ENCODE measurements at regions not wholly inside any gene's neighbourhood (a gene's known extent, or its start where the extent isn't known, plus 50 kb on each side); places are given as distances from the start of the nearest gene placed in this dataset.

DNA sequence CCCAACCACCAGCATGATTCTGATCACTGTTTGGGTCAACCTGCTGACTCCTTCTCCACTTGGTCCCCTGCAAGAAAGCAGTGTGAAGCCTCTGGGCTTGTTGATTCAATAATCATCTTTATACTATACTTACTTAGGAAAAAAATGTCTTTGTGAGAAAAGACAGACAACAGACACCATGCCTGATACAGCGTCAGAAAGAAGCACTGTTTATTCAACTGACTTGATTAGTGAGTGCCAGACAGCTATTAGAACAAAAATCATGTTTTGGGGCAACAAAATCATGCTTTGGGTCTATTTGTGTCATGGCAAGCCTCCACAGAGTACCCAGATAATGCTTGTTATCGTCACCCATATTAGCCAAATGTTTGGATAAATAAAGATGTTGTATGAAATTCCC lies 58.7 kb upstream of the ATL2 start:
- TF ChIP-seq, protein P1, sequence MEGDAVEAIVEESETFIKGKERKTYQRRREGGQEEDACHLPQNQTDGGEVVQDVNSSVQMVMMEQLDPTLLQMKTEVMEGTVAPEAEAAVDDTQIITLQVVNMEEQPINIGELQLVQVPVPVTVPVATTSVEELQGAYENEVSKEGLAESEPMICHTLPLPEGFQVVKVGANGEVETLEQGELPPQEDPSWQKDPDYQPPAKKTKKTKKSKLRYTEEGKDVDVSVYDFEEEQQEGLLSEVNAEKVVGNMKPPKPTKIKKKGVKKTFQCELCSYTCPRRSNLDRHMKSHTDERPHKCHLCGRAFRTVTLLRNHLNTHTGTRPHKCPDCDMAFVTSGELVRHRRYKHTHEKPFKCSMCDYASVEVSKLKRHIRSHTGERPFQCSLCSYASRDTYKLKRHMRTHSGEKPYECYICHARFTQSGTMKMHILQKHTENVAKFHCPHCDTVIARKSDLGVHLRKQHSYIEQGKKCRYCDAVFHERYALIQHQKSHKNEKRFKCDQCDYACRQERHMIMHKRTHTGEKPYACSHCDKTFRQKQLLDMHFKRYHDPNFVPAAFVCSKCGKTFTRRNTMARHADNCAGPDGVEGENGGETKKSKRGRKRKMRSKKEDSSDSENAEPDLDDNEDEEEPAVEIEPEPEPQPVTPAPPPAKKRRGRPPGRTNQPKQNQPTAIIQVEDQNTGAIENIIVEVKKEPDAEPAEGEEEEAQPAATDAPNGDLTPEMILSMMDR (IDR thresholded peaks at IDR 0.05; ENCODE audit: insufficient read depth, low read length, missing control alignments) = no peak
- POLR2A ChIA-PET = no interaction called here
- CTCF ChIA-PET = no interaction called here
- H3K4me3 ChIP-seq (ENCODE audit: low read depth, low read length) = no peak overlapping the region
- DNase-seq (ENCODE audit: low read depth, low spot score) = no peak

DNA sequence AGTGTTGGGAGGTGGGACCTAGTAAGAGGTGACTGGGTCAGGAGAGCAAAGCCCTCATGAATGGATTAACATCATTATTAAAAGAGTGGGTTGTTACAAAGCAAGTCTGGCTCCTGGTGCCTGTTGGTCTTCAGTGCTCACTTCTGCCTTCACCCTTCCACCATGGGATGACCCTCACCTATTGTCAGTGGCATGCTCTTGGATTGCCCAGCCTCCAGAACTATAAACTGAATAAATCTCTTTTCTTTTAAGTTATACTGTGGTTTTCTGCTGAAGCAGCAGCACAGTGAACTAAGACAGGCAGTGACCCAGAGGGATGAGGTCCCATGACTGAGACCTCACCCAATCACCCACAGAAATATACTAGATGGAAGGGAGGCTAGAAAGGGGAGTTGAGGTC lies 57.5 kb upstream of the ATL2 start:
- DNase-seq (ENCODE audit: low read depth, low spot score) = no peak
- ChIA-PET CTCF (no interaction called here), POLR2A (no interaction called here)
- TF ChIP-seq, protein P1 (IDR thresholded peaks at IDR 0.05; ENCODE audit: insufficient read depth, low read length, missing control alignments) = no peak
- no peak overlapping the region for H3K4me3 ChIP-seq (ENCODE audit: low read depth, low read length)

DNA sequence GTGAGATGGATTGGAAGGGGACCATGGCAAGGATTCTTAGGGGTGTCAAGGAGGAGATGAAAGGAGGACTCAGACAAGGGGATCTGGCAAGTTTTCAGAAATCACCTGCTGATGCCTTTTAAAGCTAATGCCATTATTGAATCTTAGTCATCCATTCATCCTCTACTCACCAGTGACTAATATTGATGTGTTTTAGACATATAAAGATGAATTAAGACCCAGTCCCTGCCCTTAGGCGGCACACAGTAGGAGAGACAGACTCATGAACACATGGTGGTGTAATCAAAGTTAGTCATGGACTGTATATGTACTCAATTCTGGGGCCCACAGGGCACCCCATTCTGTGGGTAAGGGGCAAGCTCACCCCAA lies 56.5 kb upstream of the ATL2 start:
- ChIA-PET POLR2A (no interaction called here), CTCF (interaction anchor here (1.3 kb wide), 1 partner anchor 14 kb away, joined by 3 read pairs; no protein-coding TSS in a partner anchor)
- no peak overlapping the region for H3K4me3 ChIP-seq (ENCODE audit: low read depth, low read length)
- TF ChIP-seq, protein P1 (IDR thresholded peaks at IDR 0.05; ENCODE audit: insufficient read depth, low read length, missing control alignments) = no peak
- DNase-seq (ENCODE audit: low read depth, low spot score) = no peak

DNA sequence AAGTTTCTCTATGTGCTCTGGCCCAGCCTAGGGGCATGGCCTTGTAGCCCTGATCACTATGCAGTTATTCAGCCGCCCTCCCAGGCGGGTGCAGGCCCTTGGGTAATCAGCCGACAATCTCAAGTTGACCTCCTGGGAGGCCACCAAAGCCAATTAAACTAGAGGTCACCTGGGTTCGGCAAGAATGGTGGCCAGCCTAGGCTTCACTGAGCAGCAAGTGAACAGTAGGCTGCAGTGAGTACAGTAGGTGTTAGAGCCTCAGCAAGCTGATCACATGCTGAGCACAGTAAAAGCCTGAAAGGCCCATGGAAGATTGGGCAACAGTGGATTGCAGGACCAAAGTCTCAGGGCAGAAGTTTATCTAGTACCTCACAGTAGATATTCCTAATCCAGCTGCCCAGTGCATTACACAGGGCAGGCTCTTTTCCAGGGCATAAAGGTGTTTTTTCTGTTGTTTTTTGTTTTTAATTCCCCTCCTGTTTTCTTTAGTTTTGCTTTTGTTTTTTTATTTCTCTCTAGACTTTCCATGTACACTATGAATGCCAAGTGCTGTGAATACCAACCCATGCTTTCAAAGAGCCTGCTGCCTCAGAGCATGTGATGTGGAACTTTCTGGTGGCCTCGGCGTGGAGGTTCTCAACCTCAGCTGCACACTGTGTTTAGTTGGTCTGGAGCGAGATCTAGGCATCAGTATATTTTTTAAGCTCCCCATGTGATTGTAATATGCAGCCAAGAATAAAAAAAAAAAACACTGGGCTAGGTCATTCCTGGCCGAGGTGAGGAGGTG lies 55.9 kb upstream of the ATL2 start:
- ChIA-PET POLR2A (no interaction called here), CTCF (interaction anchor here (1.3 kb wide), 1 partner anchor 15 kb away, joined by 3 read pairs; no protein-coding TSS in a partner anchor)
- no peak overlapping the region for H3K4me3 ChIP-seq (ENCODE audit: low read depth, low read length)
- no peak for DNase-seq (ENCODE audit: low read depth, low spot score)
- TF ChIP-seq, protein P1 (IDR thresholded peaks at IDR 0.05; ENCODE audit: insufficient read depth, low read length, missing control alignments) = no peak

DNA sequence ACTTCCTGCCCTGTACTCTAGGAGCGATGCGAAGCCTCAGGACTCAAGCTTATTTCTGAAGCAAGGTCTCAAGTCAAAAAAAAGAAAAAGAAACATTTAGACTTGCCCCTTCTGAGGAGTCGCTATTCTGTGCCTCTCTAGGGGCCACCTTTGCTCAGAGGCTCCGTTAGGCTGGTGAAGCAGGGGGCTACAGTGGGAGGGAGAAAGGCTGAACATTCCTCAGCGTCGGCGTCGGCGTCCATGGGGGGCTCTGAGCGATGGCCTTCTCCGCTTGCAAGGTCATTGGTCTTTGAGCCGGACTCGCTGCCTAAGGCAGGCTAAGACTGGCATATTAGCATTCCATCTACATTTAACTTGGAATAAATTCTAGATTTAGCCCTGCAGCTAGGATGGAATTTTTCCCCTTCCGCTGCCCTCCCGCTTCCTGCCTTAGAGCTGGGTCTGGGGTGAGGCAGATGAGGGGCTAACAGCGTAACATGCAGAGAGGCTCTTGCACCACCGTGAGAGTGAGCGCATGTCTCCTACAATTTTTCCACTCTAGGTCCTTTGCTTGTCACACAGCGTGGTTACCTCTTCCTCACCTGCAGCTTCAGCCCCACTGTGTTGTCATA lies 53.6 kb upstream of the ATL2 start:
- POLR2A ChIA-PET = no interaction called here
- no peak for DNase-seq (ENCODE audit: low read depth, low spot score)
- no peak overlapping the region for H3K4me3 ChIP-seq (ENCODE audit: low read depth, low read length)
- CTCF ChIA-PET = interaction anchor here (1.4 kb wide), 1 partner anchor 13 kb away, joined by 5 read pairs; no protein-coding TSS in a partner anchor
- TF ChIP-seq, protein P1 (IDR thresholded peaks at IDR 0.05; ENCODE audit: insufficient read depth, low read length, missing control alignments) = no peak

DNA sequence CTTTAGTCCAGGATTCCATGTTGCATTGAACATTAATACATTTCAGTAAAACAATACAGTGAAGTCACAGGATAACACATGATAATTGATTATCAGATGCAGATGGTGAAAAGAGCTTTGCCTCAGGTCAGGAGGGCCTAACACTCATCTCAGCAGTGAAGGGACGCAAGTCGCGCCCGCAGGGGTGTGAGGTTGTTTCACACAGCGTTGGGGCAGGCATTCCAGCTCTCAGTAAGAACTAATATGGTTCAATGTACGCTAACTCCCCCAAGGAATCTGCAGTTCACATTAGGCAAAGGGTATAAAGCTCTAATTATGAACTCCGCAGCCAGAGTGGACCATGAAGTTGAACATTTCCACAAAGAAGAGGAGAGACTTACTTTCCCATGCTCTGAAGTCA lies 53.1 kb upstream of the ATL2 start:
- TF ChIP-seq, protein P1 (IDR thresholded peaks at IDR 0.05; ENCODE audit: insufficient read depth, low read length, missing control alignments) = no peak
- no peak for DNase-seq (ENCODE audit: low read depth, low spot score)
- ChIA-PET CTCF (interaction anchor here (1.4 kb wide), 1 partner anchor 12 kb away, joined by 5 read pairs; no protein-coding TSS in a partner anchor), POLR2A (no interaction called here)
- no peak overlapping the region for H3K4me3 ChIP-seq (ENCODE audit: low read depth, low read length)

Measured in AG04449 (cell line).